ES-I3 (cell line): ENCODE measurements at regions not wholly inside any gene's neighbourhood (a gene's known extent, or its start where the extent isn't known, plus 50 kb on each side); places are given as distances from the start of the nearest gene placed in this dataset.

ENCODE experiments used
- H3K36me3 ChIP-seq: 2 replicates; pipeline ENCODE4 v1.6.1; 2013; ENCODE audit warnings: mild to moderate bottlenecking, low read length, control low read depth, moderate library complexity; ENCODE audit not compliant: insufficient read depth
- H3K4me1 ChIP-seq: 2 replicates; pipeline ENCODE4 v1.6.1; 2013; ENCODE audit warnings: mild to moderate bottlenecking, control low read depth, low read length; ENCODE audit not compliant: insufficient read depth
- H3K9ac ChIP-seq: 2 replicates; pipeline ENCODE4 v1.6.1; 2013; ENCODE audit warnings: low read depth, mild to moderate bottlenecking, low read length, moderate library complexity
- H3K9me3 ChIP-seq: 2 replicates; pipeline ENCODE4 v1.6.1; 2013; ENCODE audit warnings: mild to moderate bottlenecking, low read length, moderate library complexity; ENCODE audit not compliant: control insufficient read depth, insufficient read depth

GRCh38 chr4:27278615-27279375 is 418.2 kb downstream of the STIM2 start:
- Histone ChIP-seq H3K9ac (no peak overlapping the region), H3K36me3 (no peaks in the 10 kb centered on the region), H3K4me1 (no peaks in the 10 kb centered on the region), H3K9me3 (no peaks in the 10 kb centered on the region)

- Histone ChIP-seq H3K9me3 (no peaks in the 10 kb centered on the region), H3K9ac (no peak overlapping the region), H3K36me3 (no peaks in the 10 kb centered on the region), H3K4me1 (peaks cover 11% of the 10 kb centered on the region; the same call in 1 of the 2 replicates)
Measured at GRCh38 chr4:27288496-27288895, 427.9 kb downstream of the STIM2 start.

- H3K9me3 ChIP-seq = no peaks in the 10 kb centered on the region
- H3K9ac ChIP-seq = no peak overlapping the region
- no peaks in the 10 kb centered on the region for H3K36me3 ChIP-seq
- peaks cover 11% of the 10 kb centered on the region; the same call in 1 of the 2 replicates for H3K4me1 ChIP-seq
Measured at GRCh38 chr4:27289704-27290103, 429.1 kb downstream of the STIM2 start.

- peaks cover 11% of the 10 kb centered on the region; the same call in 1 of the 2 replicates for H3K4me1 ChIP-seq
- H3K36me3 ChIP-seq = no peaks in the 10 kb centered on the region
- H3K9me3 ChIP-seq = no peaks in the 10 kb centered on the region
- H3K9ac ChIP-seq = no peak overlapping the region
Measured at GRCh38 chr4:27293831-27294230, 433.2 kb downstream of the STIM2 start.

GRCh38 chr4:27304751-27305150 is 444.1 kb downstream of the STIM2 start:
- no peaks in the 10 kb centered on the region for H3K9me3 ChIP-seq
- no peak overlapping the region for H3K9ac ChIP-seq
- no peaks in the 10 kb centered on the region for H3K36me3 ChIP-seq
- H3K4me1 ChIP-seq = no peaks in the 10 kb centered on the region

GRCh38 chr4:27305246-27305645 is 444.6 kb downstream of the STIM2 start:
- H3K9ac ChIP-seq = no peak overlapping the region
- H3K4me1 ChIP-seq = no peaks in the 10 kb centered on the region
- H3K36me3 ChIP-seq = no peaks in the 10 kb centered on the region
- H3K9me3 ChIP-seq = no peaks in the 10 kb centered on the region

- Histone ChIP-seq H3K4me1 (no peaks in the 10 kb centered on the region), H3K9ac (no peak overlapping the region), H3K36me3 (no peaks in the 10 kb centered on the region), H3K9me3 (no peaks in the 10 kb centered on the region)
Measured at GRCh38 chr4:27308379-27308778, 447.7 kb downstream of the STIM2 start.

- H3K4me1 ChIP-seq = peaks cover 14% of the 10 kb centered on the region; the same call in 1 of the 2 replicates
- no peaks in the 10 kb centered on the region for H3K9me3 ChIP-seq
- H3K36me3 ChIP-seq = no peaks in the 10 kb centered on the region
- H3K9ac ChIP-seq = no peak overlapping the region
Measured at GRCh38 chr4:27315625-27316024, 455.0 kb downstream of the STIM2 start.

- Histone ChIP-seq H3K9me3 (no peaks in the 10 kb centered on the region), H3K36me3 (no peaks in the 10 kb centered on the region), H3K9ac (no peak overlapping the region), H3K4me1 (peaks cover 14% of the 10 kb centered on the region; the same call in 1 of the 2 replicates)
Measured at GRCh38 chr4:27316176-27316575, 455.5 kb downstream of the STIM2 start.

GRCh38 chr4:27318740-27319139 is 458.1 kb downstream of the STIM2 start:
- Histone ChIP-seq H3K9me3 (no peaks in the 10 kb centered on the region), H3K36me3 (no peaks in the 10 kb centered on the region), H3K4me1 (peaks cover 14% of the 10 kb centered on the region; the same call in 1 of the 2 replicates), H3K9ac (no peak overlapping the region)

- Histone ChIP-seq H3K4me1 (no peaks in the 10 kb centered on the region; the same call in 1 of the 2 replicates), H3K9me3 (no peaks in the 10 kb centered on the region), H3K9ac (no peak overlapping the region), H3K36me3 (no peaks in the 10 kb centered on the region)
Measured at GRCh38 chr4:27326991-27327390, 466.4 kb downstream of the STIM2 start.

- H3K4me1 ChIP-seq = no peaks in the 10 kb centered on the region; the same call in 1 of the 2 replicates
- no peak overlapping the region for H3K9ac ChIP-seq
- H3K9me3 ChIP-seq = no peaks in the 10 kb centered on the region
Measured at GRCh38 chr4:27327421-27328181, 467.0 kb downstream of the STIM2 start.

GRCh38 chr4:27338530-27338929 is 477.9 kb downstream of the STIM2 start:
- no peak overlapping the region for H3K9ac ChIP-seq

More at GRCh38 chr4:27327421-27328181, 467.0 kb downstream of the STIM2 start:
- no peaks in the 10 kb centered on the region for H3K36me3 ChIP-seq

GRCh38 chr4:27343411-27343810 is 482.8 kb downstream of the STIM2 start:
- Histone ChIP-seq H3K9me3 (no peaks in the 10 kb centered on the region), H3K36me3 (no peaks in the 10 kb centered on the region), H3K4me1 (no peaks in the 10 kb centered on the region), H3K9ac (no peak overlapping the region)

More at GRCh38 chr4:27338530-27338929, 477.9 kb downstream of the STIM2 start:
- Histone ChIP-seq H3K36me3 (no peaks in the 10 kb centered on the region), H3K9me3 (no peaks in the 10 kb centered on the region), H3K4me1 (no peaks in the 10 kb centered on the region)

GRCh38 chr4:27350161-27350560 is 489.5 kb downstream of the STIM2 start:
- no peaks in the 10 kb centered on the region for H3K36me3 ChIP-seq

More at GRCh38 chr4:27350161-27350560, 489.5 kb downstream of the STIM2 start:
- Histone ChIP-seq H3K9me3 (no peaks in the 10 kb centered on the region), H3K9ac (no peak overlapping the region), H3K4me1 (no peaks in the 10 kb centered on the region)
